ENCODE measurements at regions not wholly inside any gene's neighbourhood (a gene's known extent, or its start where the extent isn't known, plus 50 kb on each side); places are given as distances from the start of the nearest gene placed in this dataset.

DNA sequence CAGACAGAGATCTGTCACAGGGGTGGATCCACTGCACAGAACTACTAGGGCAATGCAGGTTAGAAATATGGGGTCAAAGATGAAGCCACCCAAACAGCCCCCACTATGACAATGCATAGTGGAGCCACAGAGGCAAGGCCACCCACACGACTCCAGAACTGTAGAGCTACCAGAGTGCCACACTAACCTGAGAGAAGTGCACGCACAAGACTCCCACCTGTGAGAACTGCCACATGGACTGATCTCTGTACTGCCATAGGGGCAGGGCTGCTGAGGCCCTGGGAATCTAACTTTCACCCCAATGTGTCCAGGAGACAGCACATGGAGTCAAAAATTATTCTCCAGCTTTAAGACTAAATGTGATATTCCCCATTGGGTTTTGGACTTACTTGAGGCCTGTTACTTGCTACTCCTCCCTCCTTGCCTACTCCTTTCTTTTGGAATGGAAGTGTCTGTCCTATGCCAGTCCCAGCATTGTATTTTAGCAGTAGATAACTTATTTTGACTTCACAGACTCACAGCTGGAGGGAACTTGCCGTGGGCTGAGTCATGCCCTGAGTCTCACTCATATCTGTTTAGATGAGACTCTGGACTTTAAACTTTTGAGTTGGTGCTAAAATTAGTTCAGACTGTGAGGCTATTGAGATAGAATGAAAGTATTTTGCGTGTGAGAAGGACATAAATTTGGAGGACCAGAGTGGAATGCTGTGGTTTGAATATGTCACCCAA is 853.3 kb downstream of the MAT2B start:
- no peaks in the 10 kb centered on the region for H3K27me3 ChIP-seq
- no peaks in the 10 kb centered on the region for H3K4me1 ChIP-seq
- DNase-seq = no peak
- no peaks in the 10 kb centered on the region for H3K36me3 ChIP-seq
- whole genome bisulfite sequencing, 2 donors (ENCODE audit: low coverage in 1 of 2) = 53% methylated on average over 4 of the region's 4 CpGs; no CpG with 5 or more reads in 1 of the 2 donors
- intact Hi-C loops (cut with DNase I; ENCODE audit: low total_unique reads) = no loop called here
- in situ Hi-C loops (cut with MboI; ENCODE audit: low pct_ligation_motif_present in 1 of 4, low pct_unique_long_range_greater_than_20kb in 1 of 4, low sequenced_read_pairs in 3 of 4) = no loop called here
- no peaks in the 10 kb centered on the region for H3K9me3 ChIP-seq
- no peak overlapping the region for H3K4me3 ChIP-seq
- TF ChIP-seq POLR2AphosphoS5 (IDR thresholded peaks at IDR 0.05) = no peak
- no peak for TF ChIP-seq POLR2A (IDR thresholded peaks at IDR 0.05)
- TF ChIP-seq EP300 (IDR thresholded peaks at IDR 0.05; ENCODE audit: low read depth) = no peak
- TF ChIP-seq, protein P1, sequence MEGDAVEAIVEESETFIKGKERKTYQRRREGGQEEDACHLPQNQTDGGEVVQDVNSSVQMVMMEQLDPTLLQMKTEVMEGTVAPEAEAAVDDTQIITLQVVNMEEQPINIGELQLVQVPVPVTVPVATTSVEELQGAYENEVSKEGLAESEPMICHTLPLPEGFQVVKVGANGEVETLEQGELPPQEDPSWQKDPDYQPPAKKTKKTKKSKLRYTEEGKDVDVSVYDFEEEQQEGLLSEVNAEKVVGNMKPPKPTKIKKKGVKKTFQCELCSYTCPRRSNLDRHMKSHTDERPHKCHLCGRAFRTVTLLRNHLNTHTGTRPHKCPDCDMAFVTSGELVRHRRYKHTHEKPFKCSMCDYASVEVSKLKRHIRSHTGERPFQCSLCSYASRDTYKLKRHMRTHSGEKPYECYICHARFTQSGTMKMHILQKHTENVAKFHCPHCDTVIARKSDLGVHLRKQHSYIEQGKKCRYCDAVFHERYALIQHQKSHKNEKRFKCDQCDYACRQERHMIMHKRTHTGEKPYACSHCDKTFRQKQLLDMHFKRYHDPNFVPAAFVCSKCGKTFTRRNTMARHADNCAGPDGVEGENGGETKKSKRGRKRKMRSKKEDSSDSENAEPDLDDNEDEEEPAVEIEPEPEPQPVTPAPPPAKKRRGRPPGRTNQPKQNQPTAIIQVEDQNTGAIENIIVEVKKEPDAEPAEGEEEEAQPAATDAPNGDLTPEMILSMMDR (IDR thresholded peaks at IDR 0.05) = no peak
- no peak overlapping the region for H3K27ac ChIP-seq

DNA sequence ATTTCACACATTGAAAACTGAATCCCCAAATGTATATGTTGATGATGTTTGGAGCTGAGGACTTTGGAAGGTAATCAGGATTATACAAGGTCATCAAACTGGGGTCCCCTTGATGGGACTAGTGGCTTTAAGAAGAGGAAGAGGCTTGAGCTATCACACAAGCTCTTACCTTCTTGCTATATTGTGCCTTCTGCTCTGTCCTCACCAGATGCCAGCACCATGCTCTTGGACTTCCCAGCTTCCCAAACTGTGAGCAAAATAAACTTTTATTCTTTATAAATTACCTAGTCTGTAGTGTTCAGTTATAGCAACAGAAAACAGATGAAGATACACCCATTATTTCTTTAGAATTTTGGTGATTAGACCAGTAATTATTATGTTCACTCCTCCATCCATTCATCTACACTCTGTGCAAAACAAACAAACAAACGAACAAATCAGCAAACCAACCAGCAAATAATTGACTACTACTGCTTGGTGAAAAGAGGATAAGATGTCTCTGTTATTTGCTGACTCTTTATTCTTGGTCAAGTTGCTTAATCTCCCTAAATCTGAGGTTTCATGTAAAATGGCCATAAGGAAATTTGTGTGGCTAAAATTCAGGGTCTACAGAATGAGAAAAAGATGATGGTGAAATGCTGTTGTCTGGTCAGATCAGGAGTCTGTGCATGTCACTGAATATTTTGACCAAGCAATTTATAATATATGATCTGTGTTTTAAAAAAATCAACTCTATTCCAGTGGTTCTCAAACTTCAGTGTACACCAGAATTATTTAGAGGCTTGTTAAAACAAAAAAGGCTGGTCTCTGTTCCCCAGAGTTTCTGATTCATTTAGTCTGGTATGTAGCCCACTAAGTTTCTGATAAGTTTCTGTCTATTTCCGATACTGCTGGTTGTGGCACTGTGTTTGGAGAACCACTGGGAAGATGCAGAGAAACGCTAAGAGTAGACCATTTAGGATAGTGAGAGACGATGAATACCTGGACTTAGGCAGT is 854.1 kb downstream of the MAT2B start:
- WGBS, 2 donors (ENCODE audit: low coverage in 1 of 2) = 67 to 77% methylated on average over 2 to 4 of the region's 4 CpGs
- Histone ChIP-seq H3K4me1 (no peaks in the 10 kb centered on the region), H3K4me3 (no peak overlapping the region), H3K27me3 (no peaks in the 10 kb centered on the region), H3K27ac (no peak overlapping the region), H3K36me3 (no peaks in the 10 kb centered on the region), H3K9me3 (no peaks in the 10 kb centered on the region)
- intact Hi-C loops (cut with DNase I; ENCODE audit: low total_unique reads) = no loop called here
- in situ Hi-C loops (cut with MboI; ENCODE audit: low pct_ligation_motif_present in 1 of 4, low pct_unique_long_range_greater_than_20kb in 1 of 4, low sequenced_read_pairs in 3 of 4) = no loop called here
- DNase-seq = no peak
- TF ChIP-seq POLR2A (IDR thresholded peaks at IDR 0.05) (no peak), EP300 (IDR thresholded peaks at IDR 0.05; ENCODE audit: low read depth) (no peak), POLR2AphosphoS5 (IDR thresholded peaks at IDR 0.05) (no peak)
- TF ChIP-seq, protein P1 (IDR thresholded peaks at IDR 0.05) = no peak

DNA sequence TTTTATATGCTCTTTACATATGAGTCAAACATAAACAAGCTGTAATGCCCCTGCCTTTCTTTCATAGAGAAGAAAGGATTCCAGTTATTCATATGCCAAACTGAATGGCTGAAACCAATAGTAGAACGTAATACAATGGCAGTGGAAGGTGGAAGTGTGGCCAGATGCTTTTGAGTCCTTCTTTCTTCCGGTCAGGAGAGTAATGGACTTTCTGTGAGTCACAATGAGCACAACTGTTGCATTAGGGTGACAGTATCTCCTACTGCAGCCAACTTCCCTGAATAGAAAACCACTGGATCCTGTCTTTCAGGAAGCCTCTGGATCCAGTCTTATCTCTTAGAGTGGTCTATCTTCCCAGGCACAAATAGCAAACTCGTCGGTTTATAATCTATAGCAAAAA is 855.2 kb downstream of the MAT2B start:
- WGBS, 2 donors (ENCODE audit: low coverage in 1 of 2) = 75 to 79% methylated on average over 1 to 4 of the region's 4 CpGs

DNA sequence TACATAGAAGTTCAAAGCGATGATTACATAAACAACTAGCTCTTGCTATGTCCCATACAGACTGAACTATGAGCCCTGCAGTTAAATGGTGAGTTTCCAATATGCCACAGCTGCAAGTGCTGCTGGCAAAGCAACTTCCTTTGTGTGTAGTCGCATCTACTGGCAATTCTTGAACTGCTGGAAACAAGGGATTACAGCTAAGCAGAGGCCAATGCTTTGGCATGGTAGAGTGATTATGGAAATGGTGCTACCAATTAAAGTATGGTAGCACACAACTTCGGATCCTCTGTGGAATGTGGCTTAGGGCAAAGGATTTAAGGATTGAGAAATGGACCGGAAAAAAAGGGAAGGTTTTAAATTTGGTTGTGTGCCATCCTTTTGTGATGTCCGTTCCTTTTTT is 856.6 kb downstream of the MAT2B start:
- H3K4me1 ChIP-seq = no peaks in the 10 kb centered on the region
- 77 to 81% methylated on average over 5 of the region's 5 CpGs for WGBS, 2 donors (ENCODE audit: low coverage in 1 of 2)
- DNase-seq = no peak
- intact Hi-C loops (cut with DNase I; ENCODE audit: low total_unique reads) = no loop called here
- no peak for TF ChIP-seq POLR2A (IDR thresholded peaks at IDR 0.05)
- no peak for TF ChIP-seq EP300 (IDR thresholded peaks at IDR 0.05; ENCODE audit: low read depth)
- TF ChIP-seq, protein P1 (IDR thresholded peaks at IDR 0.05) = no peak
- TF ChIP-seq POLR2AphosphoS5 (IDR thresholded peaks at IDR 0.05) = no peak
- H3K27me3 ChIP-seq = no peaks in the 10 kb centered on the region
- no peak overlapping the region for H3K27ac ChIP-seq
- H3K9me3 ChIP-seq = no peaks in the 10 kb centered on the region
- no peaks in the 10 kb centered on the region for H3K36me3 ChIP-seq
- in situ Hi-C loops (cut with MboI; ENCODE audit: low pct_ligation_motif_present in 1 of 4, low pct_unique_long_range_greater_than_20kb in 1 of 4, low sequenced_read_pairs in 3 of 4) = no loop called here
- no peak overlapping the region for H3K4me3 ChIP-seq

More for the DNA sequence above, 855.2 kb downstream of the MAT2B start:
- Histone ChIP-seq H3K4me1 (no peaks in the 10 kb centered on the region), H3K27me3 (no peaks in the 10 kb centered on the region), H3K27ac (no peak overlapping the region), H3K9me3 (no peaks in the 10 kb centered on the region), H3K36me3 (no peaks in the 10 kb centered on the region), H3K4me3 (no peak overlapping the region)
- intact Hi-C loops (cut with DNase I; ENCODE audit: low total_unique reads) (no loop called here), in situ Hi-C loops (cut with MboI; ENCODE audit: low pct_ligation_motif_present in 1 of 4, low pct_unique_long_range_greater_than_20kb in 1 of 4, low sequenced_read_pairs in 3 of 4) (no loop called here)
- no peak for DNase-seq
- no peak for TF ChIP-seq EP300 (IDR thresholded peaks at IDR 0.05; ENCODE audit: low read depth)
- TF ChIP-seq POLR2AphosphoS5 (IDR thresholded peaks at IDR 0.05) = no peak

All from transverse colon (tissue), 4 donors.